Lung (tissue), 11 donors: ENCODE measurements at regions not wholly inside any gene's neighbourhood (a gene's known extent, or its start where the extent isn't known, plus 50 kb on each side); places are given as distances from the start of the nearest gene placed in this dataset.
A peak's percentile ranks its signal among the peaks of the same experiment; 100 is the strongest.

Experiments
- ATAC-seq: fragments of 200-7000 bp; cut with Tn5 transposase; one replicate; pipeline ENCODE4 v1.9.1; 2020; ENCODE audit warnings: moderate number of reproducible peaks; ENCODE audit not compliant: insufficient read depth, low FRiP score
- DNase-seq, 3 donors: peaks; one replicate each; pipeline ENCODE4 v3.0.0-alpha.2; 2013 to 2017
- H3K27ac ChIP-seq, 2 donors: one replicate each; pipeline ENCODE4 v1.5.1; 2013; ENCODE audit warnings: mild to moderate bottlenecking in 2 of 2, moderate library complexity in 2 of 2, control low read depth in 1 of 2, inconsistent platforms in 1 of 2, low read depth in 1 of 2, low read length in 1 of 2
- H3K27me3 ChIP-seq, 3 donors: one replicate each; pipeline ENCODE4 v1.5.1; 2013; ENCODE audit warnings: low read length in 2 of 3; ENCODE audit not compliant: control insufficient read depth in 3 of 3, insufficient read depth in 3 of 3
- H3K36me3 ChIP-seq, 4 donors: one replicate each; pipeline ENCODE4 v1.5.1; 2013; ENCODE audit warnings: low read length in 4 of 4, mild to moderate bottlenecking in 1 of 4, moderate library complexity in 1 of 4; ENCODE audit not compliant: control insufficient read depth in 4 of 4, insufficient read depth in 4 of 4
- H3K4me1 ChIP-seq, 5 donors: one replicate each; pipeline ENCODE4 v1.5.1; 2013; ENCODE audit warnings: low read length in 5 of 5, mild to moderate bottlenecking in 2 of 5, moderate library complexity in 1 of 5; ENCODE audit not compliant: control insufficient read depth in 5 of 5, insufficient read depth in 5 of 5
- H3K4me3 ChIP-seq: one replicate; pipeline ENCODE4 v1.5.1; 2013; ENCODE audit warnings: mild to moderate bottlenecking, control low read depth, moderate library complexity
- H3K9ac ChIP-seq, 2 donors: one replicate each; pipeline ENCODE4 v1.5.1; 2013; ENCODE audit warnings: low read length in 2 of 2, control low read depth in 1 of 2; ENCODE audit not compliant: insufficient read depth in 1 of 2
- H3K9me3 ChIP-seq, 4 donors: one replicate each; pipeline ENCODE4 v1.5.1; 2013; ENCODE audit warnings: low read length in 3 of 4, mild to moderate bottlenecking in 1 of 4, moderate library complexity in 1 of 4; ENCODE audit not compliant: control insufficient read depth in 4 of 4, insufficient read depth in 3 of 4
- CTCF ChIP-seq: IDR thresholded peaks from 2 replicates; pipeline ENCODE4 v1.5.1; 2012; ENCODE audit warnings: mild to moderate bottlenecking; ENCODE audit errors: control extremely low read depth, extremely low read depth
- WGBS, 2 donors: extraction: QIAGEN DNeasy Blood & Tissue Kit; methylation state at CpG; one replicate each; pipeline ENCODE4 v1.1.7; 2013; 5-methylcytosine and 5-hydroxymethylcytosine counted together
- donor health status: control.
- donor health status: control.
- donor health status: Bipolar disorder and iron deficiency.
- donor health status: healthy.
- donor health status: DM: yes; HTN: yes; CAD: no.

- no peak for DNase-seq
- Histone ChIP-seq H3K36me3 (no peaks in the 10 kb centered on the region), H3K4me3 (no peak overlapping the region), H3K9ac (no peak overlapping the region), H3K9me3 (no peaks in the 10 kb centered on the region), H3K27ac (no peak overlapping the region), H3K4me1 (peaks cover 0 to 2% (median 0%) of the 10 kb centered on the region in 5 donors), H3K27me3 (no peaks in the 10 kb centered on the region)
- ATAC-seq, result peak; percentile 50
- WGBS, 2 donors, result 58 to 64% methylated on average over 7 of the region's 7 CpGs
- no peak for TF ChIP-seq CTCF
Measured at GRCh38 chr9:33718987-33719386, 76.4 kb upstream of the PRSS3 start.

- Histone ChIP-seq H3K9ac (no peak overlapping the region), H3K9me3 (no peaks in the 10 kb centered on the region), H3K27ac (no peak overlapping the region), H3K4me1 (peaks cover 0 to 2% (median 0%) of the 10 kb centered on the region in 5 donors), H3K36me3 (no peaks in the 10 kb centered on the region), H3K4me3 (no peak overlapping the region), H3K27me3 (no peaks in the 10 kb centered on the region)
- no peak for ATAC-seq
- WGBS, 2 donors, result 56 to 60% methylated on average over 19 of the region's 19 CpGs
- TF ChIP-seq CTCF, result no peak
- DNase-seq, result peak in 1 of 3 donors; percentile 35
Measured at GRCh38 chr9:33719581-33720374, 75.6 kb upstream of the PRSS3 start.

GRCh38 chr9:33721674-33722358, 73.5 kb upstream of the PRSS3 start:
- DNase-seq (peak; percentile 82 to 89 (median 89)), ATAC-seq (peak; percentile 96)
- no peak overlapping the region for H3K9ac ChIP-seq
- WGBS, 2 donors, result 21 to 26% methylated on average over 32 of the region's 32 CpGs
- H3K4me1 ChIP-seq, result peaks cover 0 to 2% (median 0%) of the 10 kb centered on the region in 5 donors
- no peaks in the 10 kb centered on the region for H3K9me3 ChIP-seq
- no peaks in the 10 kb centered on the region for H3K27me3 ChIP-seq
- no peak overlapping the region for H3K27ac ChIP-seq
- no peaks in the 10 kb centered on the region for H3K36me3 ChIP-seq
- TF ChIP-seq CTCF, result peak; percentile 100
- no peak overlapping the region for H3K4me3 ChIP-seq
